SK-N-MC (cell line): ENCODE measurements at regions not wholly inside any gene's neighbourhood (a gene's known extent, or its start where the extent isn't known, plus 50 kb on each side); places are given as distances from the start of the nearest gene placed in this dataset.
A peak's percentile ranks its signal among the peaks of the same experiment; 100 is the strongest.
"Not testable (repeated sequence)": the region's sequence is repeated elsewhere in the genome, so short reads cannot be mapped to it uniquely, and the experiment has no call there.

Experiments
- DNase-seq: peaks from one replicate; pipeline ENCODE4 v3.0.0-alpha.2; 2011; ENCODE audit warnings: low read depth, low spot score
- H3K27ac ChIP-seq: fragments of 200-600 bp; sonication (generic); 2 replicates; pipeline ENCODE4 v1.5.1; 2016; ENCODE audit warnings: mixed run types
- H3K36me3 ChIP-seq: fragments of 200-600 bp; sonication (generic); 2 replicates; pipeline ENCODE4 v1.6.1; 2017; ENCODE audit warnings: antibody characterized with exemption, low read length, mixed read lengths; ENCODE audit not compliant: insufficient read depth
- H3K4me3 ChIP-seq: fragments of 200-600 bp; sonication (generic); 2 replicates; pipeline ENCODE4 v1.5.1; 2016
- H3K9ac ChIP-seq: fragments of 200-600 bp; sonication (generic); 2 replicates; pipeline ENCODE4 v1.8.0; 2017; ENCODE audit warnings: mixed run types, mixed read lengths; ENCODE audit not compliant: insufficient read length
- H3K9me3 ChIP-seq: fragments of 200-600 bp; sonication (generic); 2 replicates; pipeline ENCODE4 v1.6.1; 2017; ENCODE audit warnings: low read depth, mild to moderate bottlenecking, antibody characterized with exemption, low read length, moderate library complexity, mixed read lengths
- EZH2 ChIP-seq: fragments of 200-600 bp; sonication (generic); IDR thresholded peaks from one replicate; pipeline ENCODE4 v1.6.1; 2017; ENCODE audit warnings: antibody characterized with exemption
- FOXP2 ChIP-seq: optimal IDR thresholded peaks from 2 replicates; pipeline ENCODE3; 2011; ENCODE audit warnings: mild to moderate bottlenecking, moderate library complexity; ENCODE audit not compliant: insufficient read depth; ENCODE audit errors: extremely low read length, control extremely low read depth
- POLR2AphosphoS5 ChIP-seq: IDR thresholded peaks from 2 replicates; pipeline ENCODE4 v1.6.1; 2012; ENCODE audit warnings: mild to moderate bottlenecking, low read depth, low read length, borderline replicate concordance

- H3K4me3 ChIP-seq = peak overlapping the region; percentile 81
- peak; percentile 60; the same call in 1 of the 2 replicates for TF ChIP-seq POLR2AphosphoS5
- not testable (repeated sequence) for H3K9me3 ChIP-seq, H3K27ac ChIP-seq, H3K36me3 ChIP-seq
- peak; percentile 80 for DNase-seq
- peak overlapping the region; percentile 77 for H3K9ac ChIP-seq
Measured at GRCh38 chr21:14027235-14027869, 183.4 kb downstream of the LIPI start.

DNA sequence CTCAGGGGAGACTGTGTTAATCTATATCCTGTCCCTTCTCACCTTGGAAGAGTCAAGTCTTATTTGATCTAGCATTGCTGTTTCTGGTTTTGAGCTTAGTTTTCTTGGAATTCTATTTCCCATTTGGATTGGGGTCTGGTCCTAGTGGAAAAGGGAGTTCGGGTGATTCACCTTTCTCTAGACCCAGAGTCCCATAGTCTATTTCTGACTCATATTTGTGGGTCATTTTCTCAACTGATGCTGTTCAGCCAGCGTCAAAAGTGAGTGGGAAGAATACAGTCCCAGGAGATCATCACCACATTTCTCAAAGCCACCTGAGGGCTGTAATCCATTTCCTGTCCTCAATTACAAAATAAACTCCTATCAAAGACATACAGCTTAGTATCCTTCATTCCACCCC, 190.6 kb downstream of the LIPI start:
- not testable (repeated sequence) for H3K9ac ChIP-seq, H3K27ac ChIP-seq

DNA sequence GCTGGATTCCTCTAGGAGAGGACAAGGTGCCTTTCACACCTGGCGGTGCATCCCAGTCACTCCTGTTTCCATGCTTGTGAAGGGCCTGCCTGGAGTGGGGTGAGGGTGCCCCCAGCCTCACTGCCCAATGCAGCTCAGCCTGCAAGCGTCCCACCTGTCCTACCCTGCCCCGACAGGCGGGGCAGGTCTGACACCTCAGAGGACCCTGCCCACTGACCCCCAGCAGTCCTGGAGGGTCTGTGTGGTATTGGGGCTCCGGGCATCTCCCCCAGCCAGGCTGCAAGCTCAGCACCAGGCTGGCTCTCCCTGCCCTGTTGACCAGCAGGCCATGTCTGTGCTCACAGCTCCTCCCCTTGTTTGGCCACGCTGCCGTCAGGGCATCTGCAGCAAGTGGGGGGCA, 194.9 kb downstream of the LIPI start:
- H3K9me3 ChIP-seq, H3K9ac ChIP-seq, DNase-seq, H3K27ac ChIP-seq, H3K36me3 ChIP-seq, H3K4me3 ChIP-seq: not testable (repeated sequence)

More for the DNA sequence above, 190.6 kb downstream of the LIPI start:
- DNase-seq, H3K36me3 ChIP-seq, H3K4me3 ChIP-seq, H3K9me3 ChIP-seq: not testable (repeated sequence)

GRCh38 chr21:14013623-14014498, 196.9 kb downstream of the LIPI start:
- H3K9ac ChIP-seq, H3K27ac ChIP-seq, H3K4me3 ChIP-seq, DNase-seq, H3K36me3 ChIP-seq, H3K9me3 ChIP-seq: not testable (repeated sequence)

DNA sequence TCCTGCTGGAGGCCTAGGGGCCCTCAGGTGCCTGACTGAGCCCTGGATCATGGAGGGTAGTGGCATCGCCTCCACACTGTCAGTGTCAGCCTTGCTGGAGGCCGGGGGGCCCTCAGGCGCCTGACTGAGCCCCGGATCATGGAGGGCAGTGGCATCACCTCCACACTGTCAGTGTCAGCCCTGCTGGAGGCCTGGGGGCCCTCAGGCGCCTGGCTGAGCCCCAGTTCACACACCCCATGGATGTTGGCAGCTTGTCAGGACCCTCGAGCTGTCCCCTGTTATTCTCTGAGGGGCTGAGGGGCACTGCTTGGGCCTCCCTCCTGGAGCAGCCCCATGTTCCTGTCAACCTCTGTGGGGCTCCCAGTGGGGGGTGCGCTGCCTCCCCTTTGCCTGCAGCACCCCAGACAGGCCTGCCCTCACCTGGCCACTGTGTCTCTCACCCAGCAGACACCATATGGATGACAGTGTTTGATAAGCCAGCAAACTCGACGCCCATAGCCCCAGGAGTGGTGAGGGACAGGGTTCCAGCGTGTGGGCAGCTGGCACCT, 197.6 kb downstream of the LIPI start:
- Histone ChIP-seq H3K36me3 (no peaks in the 10 kb centered on the region), H3K27ac (no peak overlapping the region), H3K9ac (no peak overlapping the region), H3K4me3 (no peak overlapping the region), H3K9me3 (no peaks in the 10 kb centered on the region)
- no peak for DNase-seq
- no peak for TF ChIP-seq POLR2AphosphoS5

DNA sequence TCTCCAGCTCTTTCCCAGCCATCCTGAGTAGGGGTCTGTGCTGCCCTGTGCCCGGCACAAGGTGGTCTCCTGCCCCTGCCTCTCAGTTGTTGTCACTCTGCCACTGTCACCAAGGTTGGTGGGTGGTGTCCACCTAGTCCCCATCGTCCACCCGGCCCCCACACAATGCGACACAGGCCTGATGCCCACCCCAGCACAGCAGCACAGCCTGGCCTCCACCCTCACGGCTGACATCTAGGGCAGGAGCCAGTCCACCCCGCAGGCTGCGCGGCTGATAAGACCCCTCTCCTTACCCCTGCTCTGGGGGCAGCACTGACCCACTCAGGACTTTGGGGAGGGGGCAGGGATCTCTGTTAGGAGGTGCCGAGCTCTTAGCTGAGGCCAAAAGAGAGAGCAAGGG, 198.3 kb downstream of the LIPI start:
- DNase-seq = no peak
- Histone ChIP-seq H3K9me3 (no peaks in the 10 kb centered on the region), H3K9ac (no peak overlapping the region), H3K27ac (no peak overlapping the region), H3K4me3 (no peak overlapping the region), H3K36me3 (no peaks in the 10 kb centered on the region)
- TF ChIP-seq FOXP2 (no peak), POLR2AphosphoS5 (no peak), EZH2 (no peak)

- DNase-seq, H3K9me3 ChIP-seq, H3K4me3 ChIP-seq, H3K36me3 ChIP-seq, H3K9ac ChIP-seq, H3K27ac ChIP-seq: not testable (repeated sequence)
Measured at GRCh38 chr21:14011751-14012150, 199.0 kb downstream of the LIPI start.

DNA sequence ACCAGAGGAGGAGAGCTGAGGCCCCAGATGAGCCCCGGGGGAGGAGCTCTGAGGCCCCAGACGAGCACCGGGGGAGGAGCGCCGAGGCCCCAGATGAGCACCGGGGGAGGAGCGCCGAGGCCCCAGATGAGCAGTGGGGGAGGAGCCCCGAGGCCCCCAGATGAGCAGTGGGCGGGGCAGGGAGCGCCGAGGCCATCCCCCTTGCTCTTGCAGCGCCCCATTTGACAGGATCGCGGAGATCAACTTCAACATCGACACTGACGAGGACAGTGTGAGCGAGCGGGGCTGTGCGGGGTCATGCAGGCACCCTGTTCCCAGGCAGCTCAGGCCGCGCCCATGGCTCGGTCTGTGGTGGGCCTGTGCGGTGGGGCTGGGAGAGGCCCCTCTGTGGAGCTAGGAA, 199.6 kb downstream of the LIPI start:
- not testable (repeated sequence) for DNase-seq, H3K36me3 ChIP-seq, H3K27ac ChIP-seq, H3K4me3 ChIP-seq, H3K9ac ChIP-seq, H3K9me3 ChIP-seq

DNA sequence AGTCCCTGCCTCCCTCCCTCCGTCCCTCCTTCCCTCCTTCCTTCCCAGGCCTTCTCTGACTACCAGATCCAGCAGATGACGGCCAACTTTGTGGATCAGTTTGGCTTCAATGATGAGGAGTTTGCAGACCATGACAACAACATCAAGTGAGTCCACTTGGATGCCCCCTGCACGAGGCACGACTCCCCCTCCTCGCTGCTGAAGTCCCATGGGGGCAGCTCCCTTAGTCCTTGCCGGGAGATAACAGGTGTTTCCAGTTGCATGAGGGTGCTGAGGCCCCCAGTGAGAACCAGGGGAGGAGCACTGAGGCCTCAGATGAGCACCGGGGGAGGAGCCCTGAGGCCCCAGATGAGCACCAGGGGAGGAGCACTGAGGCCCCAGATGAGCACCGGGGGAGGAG, 200.0 kb downstream of the LIPI start:
- no peaks in the 10 kb centered on the region for H3K36me3 ChIP-seq
- H3K9me3 ChIP-seq = no peaks in the 10 kb centered on the region
- H3K4me3 ChIP-seq = no peak overlapping the region

GRCh38 chr21:14009990-14010389, 200.8 kb downstream of the LIPI start:
- H3K4me3 ChIP-seq, DNase-seq, H3K27ac ChIP-seq, H3K36me3 ChIP-seq, H3K9ac ChIP-seq, H3K9me3 ChIP-seq: not testable (repeated sequence)

More for the DNA sequence above, 200.0 kb downstream of the LIPI start:
- TF ChIP-seq POLR2AphosphoS5 (no peak), FOXP2 (no peak), EZH2 (no peak)
- no peak for DNase-seq
- Histone ChIP-seq H3K9ac (no peak overlapping the region), H3K27ac (no peak overlapping the region)

GRCh38 chr21:14009238-14009981, 201.3 kb downstream of the LIPI start:
- not testable (repeated sequence) for DNase-seq, H3K27ac ChIP-seq, H3K9me3 ChIP-seq

GRCh38 chr21:14008436-14008835, 202.3 kb downstream of the LIPI start:
- H3K36me3 ChIP-seq, H3K27ac ChIP-seq, H3K4me3 ChIP-seq, H3K9me3 ChIP-seq, H3K9ac ChIP-seq, DNase-seq: not testable (repeated sequence)

More at GRCh38 chr21:14009238-14009981, 201.3 kb downstream of the LIPI start:
- H3K4me3 ChIP-seq, H3K9ac ChIP-seq, H3K36me3 ChIP-seq: not testable (repeated sequence)

DNA sequence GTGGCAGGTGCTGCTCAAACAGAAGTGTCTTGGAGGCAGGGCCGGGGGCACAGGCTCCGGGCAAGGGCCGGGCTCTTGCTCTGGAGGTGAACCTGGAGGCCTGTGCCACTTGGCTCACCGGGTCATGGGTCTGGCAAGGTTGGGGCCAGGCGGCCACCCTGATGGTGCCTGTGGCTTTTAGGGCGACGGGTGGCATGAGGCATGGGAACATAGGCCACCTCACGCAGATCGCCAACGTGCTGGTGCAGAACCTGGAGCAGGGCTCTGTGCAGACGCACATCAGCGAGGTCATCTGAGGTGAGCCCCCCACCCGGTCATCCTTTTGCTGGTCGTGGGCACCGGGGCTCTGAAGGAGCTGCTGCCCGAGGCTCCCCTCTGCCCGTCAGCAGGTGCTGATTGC, 202.7 kb downstream of the LIPI start:
- not testable (repeated sequence) for H3K4me3 ChIP-seq, DNase-seq, H3K9ac ChIP-seq, H3K36me3 ChIP-seq, H3K9me3 ChIP-seq, H3K27ac ChIP-seq
